Nephron (organoid): ENCODE measurements at regions not wholly inside any gene's neighbourhood (a gene's known extent, or its start where the extent isn't known, plus 50 kb on each side); places are given as distances from the start of the nearest gene placed in this dataset.

ENCODE experiments used
- H3K27ac Mint-ChIP-seq, 3 experiments: 2 replicates each; pipeline ENCODE4 v1.8.0; 2020; ENCODE audit warnings: mixed read lengths in 3 of 3, mild to moderate bottlenecking in 2 of 3, moderate library complexity in 1 of 3
- H3K27me3 Mint-ChIP-seq: 2 replicates; pipeline ENCODE4 v1.8.0; 2021; ENCODE audit warnings: low read depth, mild to moderate bottlenecking, moderate library complexity, mixed read lengths
- H3K36me3 Mint-ChIP-seq: 2 replicates; pipeline ENCODE4 v1.8.0; 2020; ENCODE audit warnings: low read depth, mixed read lengths
- H3K4me1 Mint-ChIP-seq: 2 replicates; pipeline ENCODE4 v1.8.0; 2020; ENCODE audit warnings: mixed read lengths
- H3K4me3 Mint-ChIP-seq, 3 experiments: 2 replicates each; pipeline ENCODE4 v1.8.0; 2020; ENCODE audit warnings: mild to moderate bottlenecking in 3 of 3, mixed read lengths in 3 of 3, moderate library complexity in 2 of 3
- H3K9me3 Mint-ChIP-seq: 2 replicates; pipeline ENCODE4 v1.8.0; 2020; ENCODE audit warnings: mixed read lengths
- TF ChIP-seq, protein P1 (sequence below), 3 experiments: fragments of 200-600 bp; sonication (generic); IDR thresholded peaks; one replicate each; pipeline ENCODE4 v1.5.0; 2021; ENCODE audit warnings: antibody characterized with exemption in 3 of 3; ENCODE audit not compliant: unreplicated experiment in 3 of 3

- TF ChIP-seq, protein P1, sequence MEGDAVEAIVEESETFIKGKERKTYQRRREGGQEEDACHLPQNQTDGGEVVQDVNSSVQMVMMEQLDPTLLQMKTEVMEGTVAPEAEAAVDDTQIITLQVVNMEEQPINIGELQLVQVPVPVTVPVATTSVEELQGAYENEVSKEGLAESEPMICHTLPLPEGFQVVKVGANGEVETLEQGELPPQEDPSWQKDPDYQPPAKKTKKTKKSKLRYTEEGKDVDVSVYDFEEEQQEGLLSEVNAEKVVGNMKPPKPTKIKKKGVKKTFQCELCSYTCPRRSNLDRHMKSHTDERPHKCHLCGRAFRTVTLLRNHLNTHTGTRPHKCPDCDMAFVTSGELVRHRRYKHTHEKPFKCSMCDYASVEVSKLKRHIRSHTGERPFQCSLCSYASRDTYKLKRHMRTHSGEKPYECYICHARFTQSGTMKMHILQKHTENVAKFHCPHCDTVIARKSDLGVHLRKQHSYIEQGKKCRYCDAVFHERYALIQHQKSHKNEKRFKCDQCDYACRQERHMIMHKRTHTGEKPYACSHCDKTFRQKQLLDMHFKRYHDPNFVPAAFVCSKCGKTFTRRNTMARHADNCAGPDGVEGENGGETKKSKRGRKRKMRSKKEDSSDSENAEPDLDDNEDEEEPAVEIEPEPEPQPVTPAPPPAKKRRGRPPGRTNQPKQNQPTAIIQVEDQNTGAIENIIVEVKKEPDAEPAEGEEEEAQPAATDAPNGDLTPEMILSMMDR (IDR thresholded peaks at IDR 0.05; ENCODE audit: unreplicated experiment in 3 of 3) = no peak
- H3K4me3 Mint-ChIP-seq = no peak overlapping the region
- H3K27me3 Mint-ChIP-seq = no peaks in the 10 kb centered on the region
- peaks cover 6% of the 10 kb centered on the region for H3K4me1 Mint-ChIP-seq
- peaks cover 10% of the 10 kb centered on the region for H3K9me3 Mint-ChIP-seq
- H3K27ac Mint-ChIP-seq = peak overlapping the region in 2 of 3 experiments; percentile 71 to 81
- H3K36me3 Mint-ChIP-seq = no peaks in the 10 kb centered on the region
Observed at GRCh38 chr5:112025757-112026156, 268.8 kb upstream of the NREP start.

GRCh38 chr5:112024769-112025168 is 267.8 kb upstream of the NREP start:
- Mint-ChIP-seq H3K36me3 (no peaks in the 10 kb centered on the region), H3K4me1 (peaks cover 6% of the 10 kb centered on the region), H3K4me3 (no peak overlapping the region), H3K9me3 (peaks cover 6% of the 10 kb centered on the region), H3K27me3 (no peaks in the 10 kb centered on the region), H3K27ac (no peak overlapping the region)
- TF ChIP-seq, protein P1 (IDR thresholded peaks at IDR 0.05; ENCODE audit: unreplicated experiment in 3 of 3) = no peak

DNA sequence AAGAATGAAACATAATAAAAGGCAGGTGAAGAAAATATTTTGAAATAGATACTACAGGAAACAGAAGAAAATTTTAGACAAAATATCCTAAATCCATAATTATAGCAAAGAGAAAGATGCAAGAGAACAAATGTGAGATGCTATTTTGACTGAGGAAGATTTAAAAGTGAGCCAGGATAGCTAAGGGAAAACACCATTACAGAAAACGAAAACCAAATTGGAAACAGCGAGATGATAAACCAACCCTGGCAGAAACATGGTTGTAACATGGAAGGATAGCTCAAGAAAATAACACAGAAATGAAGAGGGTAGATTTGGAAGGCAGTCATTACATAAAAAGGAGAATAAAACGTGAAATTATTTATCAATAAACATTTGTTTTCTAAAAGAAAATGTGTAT is 267.2 kb upstream of the NREP start:
- TF ChIP-seq, protein P1 (IDR thresholded peaks at IDR 0.05; ENCODE audit: unreplicated experiment in 3 of 3) = no peak
- Mint-ChIP-seq H3K9me3 (peaks cover 6% of the 10 kb centered on the region), H3K27ac (no peak overlapping the region), H3K27me3 (no peaks in the 10 kb centered on the region), H3K4me1 (peaks cover 6% of the 10 kb centered on the region), H3K36me3 (no peaks in the 10 kb centered on the region), H3K4me3 (no peak overlapping the region)

DNA sequence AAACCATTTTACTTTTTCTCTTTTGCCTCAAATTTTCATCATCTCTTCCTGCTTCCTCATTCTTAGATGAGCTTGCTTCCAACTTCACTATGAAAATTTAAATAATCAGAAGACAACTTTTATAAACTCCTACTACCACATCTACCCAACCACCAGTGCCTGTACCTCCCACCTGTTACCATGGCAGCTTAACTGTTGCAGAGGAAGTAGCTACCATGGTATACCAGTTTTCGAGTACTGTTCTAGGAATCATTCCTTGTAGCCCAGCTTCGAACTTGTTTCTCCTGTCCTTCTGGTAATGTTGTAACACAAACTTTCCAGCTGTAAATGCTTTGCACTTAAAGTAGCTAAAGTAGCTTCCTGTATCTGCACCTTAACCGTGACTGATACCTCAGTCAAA is 266.8 kb upstream of the NREP start:
- H3K4me1 Mint-ChIP-seq = peaks cover 6% of the 10 kb centered on the region
- H3K36me3 Mint-ChIP-seq = no peaks in the 10 kb centered on the region
- TF ChIP-seq, protein P1 (IDR thresholded peaks at IDR 0.05; ENCODE audit: unreplicated experiment in 3 of 3) = no peak
- H3K27ac Mint-ChIP-seq = no peak overlapping the region
- H3K27me3 Mint-ChIP-seq = no peaks in the 10 kb centered on the region
- no peak overlapping the region for H3K4me3 Mint-ChIP-seq
- H3K9me3 Mint-ChIP-seq = peaks cover 6% of the 10 kb centered on the region

DNA sequence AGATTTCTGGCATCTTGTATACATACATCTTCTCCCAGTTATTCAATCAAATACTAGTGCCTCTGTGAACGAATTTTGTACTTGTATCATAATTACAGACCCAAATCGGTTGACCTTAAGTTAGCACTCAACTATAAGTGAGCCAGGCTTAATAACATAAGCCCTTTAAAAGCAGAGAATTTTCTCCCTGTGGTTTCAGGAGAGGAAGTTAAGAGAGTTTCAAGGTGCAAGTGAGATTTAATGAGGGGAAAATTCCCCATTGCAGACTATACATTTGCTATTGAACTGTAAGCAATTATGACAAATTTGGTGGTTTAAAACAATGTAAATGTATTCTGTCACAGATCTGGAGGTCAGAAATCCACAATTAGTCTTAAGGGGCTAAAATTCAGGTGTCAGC is 261.9 kb upstream of the NREP start:
- Mint-ChIP-seq H3K9me3 (no peaks in the 10 kb centered on the region), H3K4me3 (no peak overlapping the region), H3K4me1 (peaks cover 10% of the 10 kb centered on the region), H3K36me3 (no peaks in the 10 kb centered on the region), H3K27ac (no peak overlapping the region), H3K27me3 (no peaks in the 10 kb centered on the region)
- TF ChIP-seq, protein P1 (IDR thresholded peaks at IDR 0.05; ENCODE audit: unreplicated experiment in 3 of 3) = no peak

GRCh38 chr5:112016980-112017379 is 260.0 kb upstream of the NREP start:
- no peaks in the 10 kb centered on the region for H3K9me3 Mint-ChIP-seq
- no peaks in the 10 kb centered on the region for H3K27me3 Mint-ChIP-seq
- no peaks in the 10 kb centered on the region for H3K36me3 Mint-ChIP-seq
- H3K4me3 Mint-ChIP-seq = no peak overlapping the region
- H3K4me1 Mint-ChIP-seq = peaks cover 16% of the 10 kb centered on the region
- TF ChIP-seq, protein P1 (IDR thresholded peaks at IDR 0.05; ENCODE audit: unreplicated experiment in 3 of 3) = no peak
- peak overlapping the region in 1 of 3 experiments; percentile 38 for H3K27ac Mint-ChIP-seq
